ENCODE measurements at regions not wholly inside any gene's neighbourhood (a gene's known extent, or its start where the extent isn't known, plus 50 kb on each side); places are given as distances from the start of the nearest gene placed in this dataset.

DNA sequence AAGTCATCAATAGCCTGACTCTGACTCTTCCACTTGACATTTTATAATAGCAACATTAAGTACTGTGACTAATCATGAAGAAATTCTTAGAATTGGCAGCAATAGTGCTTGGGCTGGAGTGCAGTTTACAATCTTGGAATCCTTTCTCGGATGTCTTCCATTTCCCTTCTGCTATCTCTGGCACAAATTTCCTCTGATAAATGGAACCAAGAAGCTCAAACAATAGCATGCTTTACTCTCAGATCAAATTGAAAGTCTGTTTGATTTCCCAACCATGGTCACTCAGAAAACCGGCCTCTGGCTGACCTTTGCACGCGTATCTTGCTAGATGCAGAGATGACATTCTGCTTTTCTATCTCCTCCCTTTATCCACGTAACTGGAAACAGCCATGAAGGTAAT is 99.0 kb upstream of the SPANXC start (continued):
- TF ChIP-seq, protein P1, sequence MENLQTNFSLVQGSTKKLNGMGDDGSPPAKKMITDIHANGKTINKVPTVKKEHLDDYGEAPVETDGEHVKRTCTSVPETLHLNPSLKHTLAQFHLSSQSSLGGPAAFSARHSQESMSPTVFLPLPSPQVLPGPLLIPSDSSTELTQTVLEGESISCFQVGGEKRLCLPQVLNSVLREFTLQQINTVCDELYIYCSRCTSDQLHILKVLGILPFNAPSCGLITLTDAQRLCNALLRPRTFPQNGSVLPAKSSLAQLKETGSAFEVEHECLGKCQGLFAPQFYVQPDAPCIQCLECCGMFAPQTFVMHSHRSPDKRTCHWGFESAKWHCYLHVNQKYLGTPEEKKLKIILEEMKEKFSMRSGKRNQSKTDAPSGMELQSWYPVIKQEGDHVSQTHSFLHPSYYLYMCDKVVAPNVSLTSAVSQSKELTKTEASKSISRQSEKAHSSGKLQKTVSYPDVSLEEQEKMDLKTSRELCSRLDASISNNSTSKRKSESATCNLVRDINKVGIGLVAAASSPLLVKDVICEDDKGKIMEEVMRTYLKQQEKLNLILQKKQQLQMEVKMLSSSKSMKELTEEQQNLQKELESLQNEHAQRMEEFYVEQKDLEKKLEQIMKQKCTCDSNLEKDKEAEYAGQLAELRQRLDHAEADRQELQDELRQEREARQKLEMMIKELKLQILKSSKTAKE (IDR thresholded peaks at IDR 0.05; ENCODE audit: low read depth, poor library complexity, severe bottlenecking): no peak
- no peak for TF ChIP-seq EGR1 (IDR thresholded peaks at IDR 0.05; ENCODE audit: borderline replicate concordance in 1 of 2, low read depth in 2 of 2, low read length in 2 of 2)
- TF ChIP-seq KLF5 (IDR thresholded peaks at IDR 0.05; ENCODE audit: partially characterized antibody): no peak
- TF ChIP-seq GABPA (IDR thresholded peaks at IDR 0.05; ENCODE audit: low read depth): no peak
- TF ChIP-seq LARP7 (IDR thresholded peaks at IDR 0.05): no peak
- TF ChIP-seq NBN (IDR thresholded peaks at IDR 0.05): no peak
- TF ChIP-seq, protein P2, sequence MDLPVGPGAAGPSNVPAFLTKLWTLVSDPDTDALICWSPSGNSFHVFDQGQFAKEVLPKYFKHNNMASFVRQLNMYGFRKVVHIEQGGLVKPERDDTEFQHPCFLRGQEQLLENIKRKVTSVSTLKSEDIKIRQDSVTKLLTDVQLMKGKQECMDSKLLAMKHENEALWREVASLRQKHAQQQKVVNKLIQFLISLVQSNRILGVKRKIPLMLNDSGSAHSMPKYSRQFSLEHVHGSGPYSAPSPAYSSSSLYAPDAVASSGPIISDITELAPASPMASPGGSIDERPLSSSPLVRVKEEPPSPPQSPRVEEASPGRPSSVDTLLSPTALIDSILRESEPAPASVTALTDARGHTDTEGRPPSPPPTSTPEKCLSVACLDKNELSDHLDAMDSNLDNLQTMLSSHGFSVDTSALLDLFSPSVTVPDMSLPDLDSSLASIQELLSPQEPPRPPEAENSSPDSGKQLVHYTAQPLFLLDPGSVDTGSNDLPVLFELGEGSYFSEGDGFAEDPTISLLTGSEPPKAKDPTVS (IDR thresholded peaks at IDR 0.05; ENCODE audit: low read depth, low read length): no peak
- TF ChIP-seq BMI1 (IDR thresholded peaks at IDR 0.05; ENCODE audit: borderline replicate concordance): no peak
- TF ChIP-seq MEF2B (IDR thresholded peaks at IDR 0.05; ENCODE audit: partially characterized antibody, poor library complexity, severe bottlenecking): no peak

DNA sequence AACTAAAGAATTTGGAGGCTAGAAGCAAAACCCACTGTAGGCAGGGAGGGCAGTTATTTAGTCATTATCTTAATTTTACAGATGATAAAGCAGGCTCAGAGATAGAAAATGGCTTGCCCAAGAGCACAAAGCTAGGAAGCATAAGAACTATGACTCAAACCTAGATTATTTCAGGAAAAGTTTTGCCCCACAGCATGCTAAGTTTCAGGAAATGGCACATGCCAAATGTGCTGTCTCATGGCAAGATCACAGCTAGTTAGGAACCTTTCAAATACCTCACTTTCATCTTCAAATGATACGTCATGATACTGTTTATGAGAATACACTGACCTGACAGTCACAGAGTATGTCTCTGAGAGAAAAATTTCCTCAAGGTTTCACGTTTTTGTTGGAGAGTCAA is 78.5 kb upstream of the SPANXC start:
- Histone ChIP-seq H3K79me2 (ENCODE audit: control insufficient read depth, insufficient read depth, low read length) (no peaks in the 10 kb centered on the region), H3K4me3 (no peak overlapping the region), H3K4me1 (ENCODE audit: control insufficient read depth, insufficient read depth, low read length) (no peaks in the 10 kb centered on the region), H2AFZ (ENCODE audit: control insufficient read depth, low read depth, low read length) (no peak overlapping the region), H3K27ac (ENCODE audit: control insufficient read depth, insufficient read depth) (no peak overlapping the region), H3K9me3 (replicated peaks; ENCODE audit: control insufficient read depth, insufficient read depth, low read length) (no peaks in the 10 kb centered on the region), H3K4me2 (ENCODE audit: control insufficient read depth, insufficient read depth) (no peak overlapping the region), H4K20me1 (ENCODE audit: control insufficient read depth, insufficient read depth) (no peaks in the 10 kb centered on the region), H3K27me3 (replicated peaks in 1 of 2; ENCODE audit: control insufficient read depth in 2 of 2, insufficient read depth in 2 of 2, low read length in 1 of 2) (no peaks in the 10 kb centered on the region), H3K9ac (ENCODE audit: control insufficient read depth, insufficient read depth, low read length) (no peak overlapping the region), H3K36me3 (ENCODE audit: control insufficient read depth in 2 of 2, insufficient read depth in 2 of 2, low read length in 1 of 2) (no peaks in the 10 kb centered on the region)
- FAIRE-seq (no peak), ATAC-seq (no peak), DNase-seq (ENCODE audit: low read depth, low spot score) (no peak)
- 12% methylated on average over 2 of the region's 2 CpGs for WGBS (ENCODE audit: insufficient coverage, insufficient replicate concordance, low lambda C conversion rate, missing lambda C conversion rate)
- in situ Hi-C loops (cut with MboI) (no loop called here), intact Hi-C loops (cut with micrococcal nuclease; ENCODE audit: unreplicated experiment) (no loop called here)
- SMC1A ChIA-PET (ENCODE audit: uncharacterized antibody, unreplicated experiment): no interaction called here
- BruUV-seq (replicated peaks): no TSS peak
- RAD21 ChIA-PET (ENCODE audit: unreplicated experiment): no interaction called here
- CTCF ChIA-PET: no interaction called here
- POLR2A ChIA-PET: no interaction called here
- TF ChIP-seq ZNF24 (IDR thresholded peaks at IDR 0.05): no peak
- no peak for TF ChIP-seq SMARCA5 (IDR thresholded peaks at IDR 0.05)
- no peak for TF ChIP-seq POLR2AphosphoS5 (IDR thresholded peaks at IDR 0.05; ENCODE audit: low read length)
- no peak for TF ChIP-seq ZNF384 (IDR thresholded peaks at IDR 0.05; ENCODE audit: borderline replicate concordance, low read depth, low read length)
- no peak for TF ChIP-seq NFXL1 (IDR thresholded peaks at IDR 0.05; ENCODE audit: borderline replicate concordance)
- no peak for TF ChIP-seq TCF7 (IDR thresholded peaks at IDR 0.05; ENCODE audit: borderline replicate concordance)
- TF ChIP-seq CREB1 (IDR thresholded peaks at IDR 0.05; ENCODE audit: low read depth): no peak
- TF ChIP-seq SPI1 (IDR thresholded peaks at IDR 0.05; ENCODE audit: borderline replicate concordance, insufficient read depth, low read depth, low read length): no peak
- TF ChIP-seq, protein P3, sequence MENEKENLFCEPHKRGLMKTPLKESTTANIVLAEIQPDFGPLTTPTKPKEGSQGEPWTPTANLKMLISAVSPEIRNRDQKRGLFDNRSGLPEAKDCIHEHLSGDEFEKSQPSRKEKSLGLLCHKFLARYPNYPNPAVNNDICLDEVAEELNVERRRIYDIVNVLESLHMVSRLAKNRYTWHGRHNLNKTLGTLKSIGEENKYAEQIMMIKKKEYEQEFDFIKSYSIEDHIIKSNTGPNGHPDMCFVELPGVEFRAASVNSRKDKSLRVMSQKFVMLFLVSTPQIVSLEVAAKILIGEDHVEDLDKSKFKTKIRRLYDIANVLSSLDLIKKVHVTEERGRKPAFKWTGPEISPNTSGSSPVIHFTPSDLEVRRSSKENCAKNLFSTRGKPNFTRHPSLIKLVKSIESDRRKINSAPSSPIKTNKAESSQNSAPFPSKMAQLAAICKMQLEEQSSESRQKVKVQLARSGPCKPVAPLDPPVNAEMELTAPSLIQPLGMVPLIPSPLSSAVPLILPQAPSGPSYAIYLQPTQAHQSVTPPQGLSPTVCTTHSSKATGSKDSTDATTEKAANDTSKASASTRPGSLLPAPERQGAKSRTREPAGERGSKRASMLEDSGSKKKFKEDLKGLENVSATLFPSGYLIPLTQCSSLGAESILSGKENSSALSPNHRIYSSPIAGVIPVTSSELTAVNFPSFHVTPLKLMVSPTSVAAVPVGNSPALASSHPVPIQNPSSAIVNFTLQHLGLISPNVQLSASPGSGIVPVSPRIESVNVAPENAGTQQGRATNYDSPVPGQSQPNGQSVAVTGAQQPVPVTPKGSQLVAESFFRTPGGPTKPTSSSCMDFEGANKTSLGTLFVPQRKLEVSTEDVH (IDR thresholded peaks at IDR 0.05; ENCODE audit: low read depth, partially characterized antibody): no peak
- TF ChIP-seq HCFC1 (IDR thresholded peaks at IDR 0.05; ENCODE audit: low read length): no peak
- TF ChIP-seq MTA2 (IDR thresholded peaks at IDR 0.05; ENCODE audit: low read depth): no peak
- TF ChIP-seq RUNX3 (IDR thresholded peaks at IDR 0.05; ENCODE audit: low read length): no peak

Measured in GM12878 (cell line).